LNCAP (cell line): ENCODE measurements at regions not wholly inside any gene's neighbourhood (a gene's known extent, or its start where the extent isn't known, plus 50 kb on each side); places are given as distances from the start of the nearest gene placed in this dataset.

Source experiments
- CTCF ChIP-seq: fragments of 450-650 bp; IDR thresholded peaks from 2 replicates; pipeline ENCODE4 v1.5.1; 2017; ENCODE audit warnings: mild to moderate bottlenecking

GRCh38 chr4:108263057-108263456 lies 94.3 kb upstream of the LEF1 start:
- no peak for TF ChIP-seq CTCF

- no peak for TF ChIP-seq CTCF
Measured at GRCh38 chr4:108261026-108261425, 92.3 kb upstream of the LEF1 start.

GRCh38 chr4:108256538-108256937 lies 87.8 kb upstream of the LEF1 start:
- TF ChIP-seq CTCF = no peak

DNA sequence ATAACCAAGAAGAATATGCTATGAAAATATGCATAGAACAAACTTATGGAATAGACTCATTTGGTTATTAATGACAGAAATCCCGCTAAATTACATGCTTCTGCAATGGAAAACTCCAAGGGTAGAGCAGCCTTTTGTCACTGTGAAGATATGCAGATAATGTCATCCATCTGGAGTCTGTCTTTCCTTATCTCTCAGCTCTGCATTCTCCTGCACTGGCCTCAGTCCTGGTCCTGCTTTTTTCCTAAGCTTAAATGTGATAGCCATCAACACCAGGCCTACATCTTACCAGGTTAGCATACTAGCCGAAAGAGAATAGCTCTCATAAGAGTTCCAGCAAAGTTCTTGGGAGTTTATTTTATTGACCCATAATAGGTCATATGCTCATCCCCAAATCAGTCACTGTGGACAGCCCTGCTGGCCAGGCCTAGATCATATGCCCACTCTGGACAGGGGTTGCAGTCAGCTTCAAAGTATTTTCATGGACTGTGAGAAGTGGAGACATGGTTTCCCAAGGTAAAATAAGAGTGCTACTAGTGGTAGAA lies 86.5 kb upstream of the LEF1 start:
- TF ChIP-seq CTCF = no peak

DNA sequence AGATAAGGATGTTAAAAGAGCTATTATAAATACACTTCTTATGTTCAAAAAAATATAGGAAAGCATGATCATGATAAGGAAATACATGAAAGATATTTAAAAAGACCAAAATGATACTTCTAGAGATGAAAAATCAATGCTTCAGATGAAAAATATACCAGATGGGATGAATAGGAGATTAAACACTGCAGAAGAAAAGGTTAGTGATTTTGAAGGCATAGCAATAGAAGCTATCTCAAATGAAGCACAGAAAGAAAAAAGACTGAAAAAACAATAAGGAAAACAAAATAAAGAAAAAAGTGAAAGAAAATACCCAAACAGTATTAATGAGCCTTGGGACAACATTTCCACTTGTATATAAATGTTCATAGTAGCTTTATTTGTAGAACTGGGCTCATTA lies 80.7 kb upstream of the LEF1 start:
- no peak for TF ChIP-seq CTCF

DNA sequence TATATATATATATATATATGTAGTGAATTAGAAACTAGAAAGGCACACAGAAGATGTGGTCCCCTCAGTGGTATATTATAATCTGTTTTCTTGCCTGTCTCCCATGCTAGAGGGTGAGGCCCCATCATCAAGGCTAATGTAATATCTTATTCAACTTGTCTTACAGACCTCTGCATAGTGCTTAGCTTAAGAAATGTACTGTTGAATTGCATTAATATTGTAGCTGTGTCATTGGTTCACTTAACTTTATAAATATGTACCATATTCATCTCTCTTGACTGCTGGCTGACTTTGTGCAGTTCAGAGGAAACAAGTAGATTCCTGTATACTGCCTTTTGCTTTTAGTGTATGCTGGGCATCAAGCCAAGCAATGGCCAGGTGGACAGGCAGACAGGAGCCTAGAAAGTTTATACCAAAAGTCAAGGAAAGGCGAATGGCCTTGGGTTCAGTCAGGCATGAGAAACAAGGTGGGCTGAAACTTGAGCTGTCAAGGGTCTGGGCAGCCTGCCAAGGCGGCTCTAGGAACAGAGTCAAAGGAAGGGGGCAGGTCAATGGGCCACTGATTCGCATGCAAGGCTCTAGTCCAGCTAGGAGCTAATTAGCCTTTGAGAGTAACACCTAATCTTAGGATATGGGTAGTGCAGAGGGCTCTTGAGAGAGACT lies 78.8 kb upstream of the LEF1 start:
- no peak for TF ChIP-seq CTCF

DNA sequence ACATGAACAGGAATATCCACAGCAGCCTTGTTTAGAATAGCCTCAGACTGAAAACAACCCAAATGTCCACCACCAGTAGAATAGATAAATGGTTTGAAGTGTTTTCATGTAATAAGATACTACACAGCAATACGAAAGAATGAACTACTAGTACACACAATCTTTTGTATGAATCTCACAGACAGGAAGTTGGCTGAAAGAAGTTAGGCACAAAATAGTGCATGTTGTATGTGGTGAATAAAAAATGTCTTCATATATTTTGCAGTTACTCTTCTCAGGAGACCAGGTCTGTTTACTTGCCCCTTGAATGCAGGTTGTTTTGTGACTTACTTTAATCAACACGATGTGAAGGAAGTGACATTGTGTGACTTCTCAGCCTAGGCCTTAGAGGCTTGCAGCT lies 75.9 kb upstream of the LEF1 start:
- no peak for TF ChIP-seq CTCF

DNA sequence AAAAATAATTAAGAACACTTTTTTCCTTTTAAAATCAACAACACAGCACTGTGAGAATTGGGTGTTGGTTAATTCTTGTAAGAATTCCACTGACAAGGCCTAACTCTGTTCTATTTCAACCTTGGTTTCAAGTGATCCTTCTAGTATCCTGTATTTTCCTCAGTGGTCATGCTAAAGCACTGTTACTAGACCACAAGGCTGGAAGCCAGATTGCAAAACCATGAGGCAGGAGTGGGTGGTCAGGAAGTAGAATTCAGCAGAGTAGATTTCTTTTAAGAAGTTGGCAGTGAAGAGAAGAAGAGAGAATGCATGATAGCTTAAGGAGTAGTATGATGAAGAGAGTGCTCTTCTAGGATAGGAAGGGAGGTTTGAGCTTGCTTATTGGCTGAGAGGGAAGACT lies 71.6 kb upstream of the LEF1 start:
- no peak for TF ChIP-seq CTCF
